Peyer's patch (tissue), 4 donors: ENCODE measurements at regions not wholly inside any gene's neighbourhood (a gene's known extent, or its start where the extent isn't known, plus 50 kb on each side); places are given as distances from the start of the nearest gene placed in this dataset.

ENCODE experiments used
- DNase-seq, 3 donors: peaks; one replicate each; pipeline ENCODE4 v3.0.0-alpha.2; 2017 to 2019
- H3K27ac ChIP-seq, 4 donors: fragments of 200-600 bp; sonication (generic); one replicate each; pipeline ENCODE4 v1.5.1; 2016 to 2019
- H3K27me3 ChIP-seq, 2 donors: fragments of 200-600 bp; sonication (generic); one replicate each; pipeline ENCODE4 v1.5.1; 2019
- H3K36me3 ChIP-seq, 3 donors: fragments of 200-600 bp; sonication (generic); one replicate each; pipeline ENCODE4 v1.5.1; 2016 to 2019
- H3K4me1 ChIP-seq, 4 donors: fragments of 200-600 bp; sonication (generic); one replicate each; pipeline ENCODE4 v1.5.1; 2016 to 2019
- H3K4me3 ChIP-seq, 4 donors: fragments of 200-600 bp; sonication (generic); 1 replicate in 3 of 4; 2 replicates in 1 of 4; pipeline ENCODE4 v1.5.1; 2016 to 2019; ENCODE audit warnings: mild to moderate bottlenecking in 1 of 4
- H3K9me3 ChIP-seq, 4 donors: fragments of 200-600 bp; sonication (generic); one replicate each; pipeline ENCODE4 v1.5.1; 2016 to 2019; ENCODE audit warnings: mild to moderate bottlenecking in 1 of 4
- CTCF ChIP-seq, 6 experiments: fragments of 450-650 bp in 4 of 6; fragments of 200-600 bp in 2 of 6; sonication (generic) in 1 of 6; IDR thresholded peaks; one replicate each; pipeline ENCODE4 v1.5.1; 2017 to 2019; ENCODE audit warnings: antibody characterized with exemption in 6 of 6, mild to moderate bottlenecking in 3 of 6, moderate library complexity in 1 of 6
- POLR2A ChIP-seq, 2 donors: fragments of 450-650 bp; IDR thresholded peaks; one replicate each; pipeline ENCODE4 v1.5.1; 2017; ENCODE audit warnings: antibody characterized with exemption in 2 of 2, mild to moderate bottlenecking in 2 of 2, moderate library complexity in 2 of 2

DNA sequence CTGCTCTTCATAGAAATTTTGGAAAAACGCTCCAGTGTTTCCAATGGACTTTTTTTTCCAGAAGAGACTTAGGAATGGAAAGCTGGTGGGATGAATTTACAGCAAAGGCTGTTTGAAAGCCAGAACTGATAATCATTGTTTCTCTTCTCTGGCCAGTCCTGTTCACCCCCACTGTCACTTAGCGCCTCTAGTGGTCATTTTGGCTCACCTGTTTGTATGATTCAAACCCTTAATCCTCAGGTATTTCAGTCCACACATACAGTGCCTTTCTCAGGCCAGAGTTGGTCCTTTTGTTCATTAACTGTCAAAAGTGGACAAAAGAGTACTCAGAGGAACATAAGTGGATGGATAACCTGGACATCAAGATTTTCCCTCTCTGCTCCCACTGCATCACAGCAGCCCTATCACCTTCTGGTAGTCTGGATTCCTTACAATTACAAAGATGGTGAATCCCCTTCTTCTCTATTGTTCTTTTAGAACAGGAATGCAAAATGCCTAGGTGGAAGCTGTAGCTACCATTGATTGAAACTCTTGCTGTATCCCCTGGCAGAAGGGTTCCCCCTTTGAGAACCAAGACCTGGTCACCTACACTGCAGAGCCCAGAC, 177.6 kb upstream of the OLFM3 start:
- Histone ChIP-seq H3K27ac (no peak overlapping the region), H3K4me3 (no peak overlapping the region), H3K27me3 (no peaks in the 10 kb centered on the region), H3K9me3 (no peaks in the 10 kb centered on the region), H3K36me3 (no peaks in the 10 kb centered on the region), H3K4me1 (no peaks in the 10 kb centered on the region)
- TF ChIP-seq POLR2A (IDR thresholded peaks at IDR 0.05), result no peak
- peak in 4 of 6 experiments; percentile 23 to 54 (median 44) for TF ChIP-seq CTCF (IDR thresholded peaks at IDR 0.05)
- DNase-seq, result peak in 1 of 3 donors; percentile 47

DNA sequence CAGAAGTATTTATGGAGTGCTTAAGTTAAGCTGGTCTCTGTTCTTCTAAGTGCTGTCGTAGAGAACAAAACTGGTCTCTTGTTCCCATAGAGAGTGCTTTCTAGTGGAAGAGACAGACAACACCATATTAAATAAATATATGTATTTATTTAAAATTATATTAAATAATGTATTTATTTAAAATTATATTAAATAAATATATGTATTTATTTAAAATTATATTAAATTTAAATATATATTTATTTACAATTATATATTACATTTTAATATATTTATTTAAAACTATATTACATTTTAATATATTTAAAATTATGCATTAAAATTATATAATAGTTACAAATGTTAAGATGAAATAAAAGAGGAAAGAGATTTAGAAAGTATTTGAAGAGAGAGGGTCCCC, 175.5 kb upstream of the OLFM3 start:
- no peak for TF ChIP-seq POLR2A (IDR thresholded peaks at IDR 0.05)
- TF ChIP-seq CTCF (IDR thresholded peaks at IDR 0.05), result no peak
- Histone ChIP-seq H3K27me3 (no peaks in the 10 kb centered on the region), H3K36me3 (no peaks in the 10 kb centered on the region), H3K4me1 (no peaks in the 10 kb centered on the region), H3K9me3 (no peaks in the 10 kb centered on the region), H3K4me3 (no peak overlapping the region), H3K27ac (no peak overlapping the region)
- DNase-seq, result no peak

DNA sequence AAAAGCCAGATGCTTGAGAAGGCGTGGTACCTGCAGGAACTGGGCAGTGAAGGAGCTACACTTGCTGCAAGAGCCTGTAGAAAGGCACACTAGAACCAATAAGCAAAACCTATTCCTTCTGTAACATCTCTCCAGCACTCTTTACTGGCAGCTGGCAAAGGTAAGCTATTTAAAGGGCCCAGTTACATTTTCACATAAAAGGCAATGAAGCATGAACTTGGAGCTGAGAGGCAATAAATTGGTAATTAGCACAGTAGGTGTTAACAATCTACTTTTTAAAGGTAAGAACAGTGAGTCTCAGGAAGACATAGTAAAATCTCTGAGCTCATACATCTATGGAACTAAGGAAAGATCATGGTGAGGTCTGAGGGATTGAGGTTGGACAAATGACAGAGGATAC, 167.1 kb upstream of the OLFM3 start:
- H3K4me3 ChIP-seq, result no peak overlapping the region
- DNase-seq, result no peak
- no peaks in the 10 kb centered on the region for H3K27me3 ChIP-seq
- TF ChIP-seq CTCF (IDR thresholded peaks at IDR 0.05), result no peak
- no peak overlapping the region for H3K27ac ChIP-seq
- H3K9me3 ChIP-seq, result no peaks in the 10 kb centered on the region
- H3K36me3 ChIP-seq, result no peaks in the 10 kb centered on the region
- H3K4me1 ChIP-seq, result no peaks in the 10 kb centered on the region

- TF ChIP-seq POLR2A (IDR thresholded peaks at IDR 0.05) (no peak), CTCF (IDR thresholded peaks at IDR 0.05) (no peak)
- Histone ChIP-seq H3K9me3 (no peaks in the 10 kb centered on the region), H3K27me3 (no peaks in the 10 kb centered on the region), H3K36me3 (no peaks in the 10 kb centered on the region), H3K4me3 (no peak overlapping the region), H3K4me1 (no peaks in the 10 kb centered on the region), H3K27ac (no peak overlapping the region)
- DNase-seq, result no peak
Observed at GRCh38 chr1:102151242-102151641, 154.5 kb upstream of the OLFM3 start.

- H3K27ac ChIP-seq, result no peak overlapping the region
- H3K27me3 ChIP-seq, result no peaks in the 10 kb centered on the region
- TF ChIP-seq POLR2A (IDR thresholded peaks at IDR 0.05), result no peak
- TF ChIP-seq CTCF (IDR thresholded peaks at IDR 0.05), result no peak
- no peaks in the 10 kb centered on the region for H3K9me3 ChIP-seq
- no peaks in the 10 kb centered on the region for H3K36me3 ChIP-seq
- no peak for DNase-seq
- H3K4me3 ChIP-seq, result no peak overlapping the region
- no peaks in the 10 kb centered on the region for H3K4me1 ChIP-seq
Observed at GRCh38 chr1:102120910-102121309, 124.2 kb upstream of the OLFM3 start.

DNA sequence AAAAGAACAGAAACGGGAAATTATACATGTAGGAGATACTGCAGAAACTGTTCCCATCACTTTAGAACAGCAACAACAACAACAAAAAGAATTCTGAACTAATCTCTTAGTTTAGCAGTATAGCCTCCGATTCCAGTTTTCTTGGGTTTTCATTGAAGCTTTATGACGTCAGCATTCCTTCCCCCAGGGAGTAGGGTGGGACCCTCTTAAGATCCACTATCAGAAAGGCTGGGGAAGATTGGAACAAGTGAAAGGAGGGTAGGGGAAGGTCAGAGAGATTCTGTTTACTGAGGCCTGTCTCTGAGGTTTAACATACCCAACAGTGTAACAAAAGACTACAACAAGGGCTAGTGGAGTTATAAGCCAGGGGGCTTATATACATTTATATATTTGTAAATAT, 121.4 kb upstream of the OLFM3 start:
- H3K27ac ChIP-seq, result no peak overlapping the region
- H3K9me3 ChIP-seq, result no peaks in the 10 kb centered on the region
- H3K36me3 ChIP-seq, result no peaks in the 10 kb centered on the region
- TF ChIP-seq POLR2A (IDR thresholded peaks at IDR 0.05) (no peak), CTCF (IDR thresholded peaks at IDR 0.05) (no peak)
- no peaks in the 10 kb centered on the region for H3K4me1 ChIP-seq
- no peak overlapping the region for H3K4me3 ChIP-seq
- no peak for DNase-seq
- no peaks in the 10 kb centered on the region for H3K27me3 ChIP-seq
